ENCODE measurements at regions not wholly inside any gene's neighbourhood (a gene's known extent, or its start where the extent isn't known, plus 50 kb on each side); places are given as distances from the start of the nearest gene placed in this dataset.

GRCh38 chr9:2934883-2935282 is 91.0 kb upstream of the PUM3 start:
- no peak for TF ChIP-seq CREB1 (IDR thresholded peaks at IDR 0.05)
- no peak for TF ChIP-seq TAF1 (IDR thresholded peaks at IDR 0.05; ENCODE audit: low read depth, low read length)
- no peak for TF ChIP-seq NRF1 (IDR thresholded peaks at IDR 0.05; ENCODE audit: low read depth, low read length)
- TF ChIP-seq HDAC6 (IDR thresholded peaks at IDR 0.05; ENCODE audit: low read depth, low read length): no peak
- no peak for TF ChIP-seq RBBP5 (IDR thresholded peaks at IDR 0.05; ENCODE audit: borderline replicate concordance, low read depth, low read length)
- no peak for TF ChIP-seq SIX5 (IDR thresholded peaks at IDR 0.05; ENCODE audit: low read depth, low read length)
- POLR2A ChIA-PET (ENCODE audit: partially characterized antibody): no interaction called here

More at GRCh38 chr9:2934883-2935282, 91.0 kb upstream of the PUM3 start:
- no peaks in the 10 kb centered on the region for H3K79me2 ChIP-seq (ENCODE audit: control insufficient read depth in 1 of 2, insufficient read depth in 2 of 2, low read length in 2 of 2)
- H3K4ac ChIP-seq (replicated peaks; ENCODE audit: insufficient read length, low read depth, low read length): no peak overlapping the region
- no peak overlapping the region for H3K14ac ChIP-seq (ENCODE audit: insufficient read length)
- H3K27ac ChIP-seq (ENCODE audit: low read depth, low read length): no peak overlapping the region
- H3K79me1 ChIP-seq (ENCODE audit: low read depth, low read length): no peaks in the 10 kb centered on the region
- CTCF ChIA-PET (ENCODE audit: partially characterized antibody): interaction anchor here (0.8 to 1.8 kb wide), 3 partner anchors 11 to 246 kb away, joined by 3 to 5 read pairs (median 3); no protein-coding TSS in a partner anchor
- no peak overlapping the region for H2BK12ac ChIP-seq (ENCODE audit: low read depth, low read length)
- no peak overlapping the region for H3K23ac ChIP-seq (ENCODE audit: insufficient read length)
- H3K18ac ChIP-seq (ENCODE audit: extremely low read depth, low read length): no peak overlapping the region
- no peak overlapping the region for H2BK15ac ChIP-seq (ENCODE audit: low read length)
- no peak overlapping the region for H2AFZ ChIP-seq (ENCODE audit: low read length)
- no peaks in the 10 kb centered on the region for H3K36me3 ChIP-seq (ENCODE audit: control insufficient read depth in 2 of 4, insufficient read depth in 4 of 4, low read length in 3 of 4)
- no peak overlapping the region for H4K91ac ChIP-seq (replicated peaks; ENCODE audit: insufficient read length, low read length)
- no peak overlapping the region for H3K9ac ChIP-seq (replicated peaks in 1 of 4; ENCODE audit: extremely low read depth in 1 of 4, low read depth in 3 of 4, low read length in 3 of 4)
- H4K20me1 ChIP-seq (replicated peaks in 1 of 2; ENCODE audit: control insufficient read depth in 1 of 2, insufficient read depth in 2 of 2, low read length in 2 of 2): no peaks in the 10 kb centered on the region
- H3K56ac ChIP-seq (replicated peaks; ENCODE audit: insufficient read length, low read depth, low read length): no peak overlapping the region
- H3K23me2 ChIP-seq (ENCODE audit: low read depth, low read length): no peaks in the 10 kb centered on the region
- no peak overlapping the region for H2AK5ac ChIP-seq (ENCODE audit: low read depth, low read length)
- 94% methylated on average over 7 of the region's 7 CpGs; no CpG with 5 or more reads in 1 of the 2 experiments for WGBS, 2 experiments (ENCODE audit: extremely low coverage in 1 of 2, insufficient coverage in 1 of 2, insufficient read length in 1 of 2, insufficient replicate concordance in 2 of 2, low coverage in 1 of 2, low lambda C conversion rate in 2 of 2, missing lambda C conversion rate in 1 of 2)
- no peak overlapping the region for H3K4me2 ChIP-seq (ENCODE audit: insufficient read depth in 1 of 2, low read depth in 2 of 2, low read length in 2 of 2)
- FAIRE-seq (no peak), DNase-seq (ENCODE audit: low read depth in 1 of 2, low spot score in 2 of 2) (no peak)
- H2BK5ac ChIP-seq (ENCODE audit: low read depth, low read length): no peak overlapping the region
- no peak overlapping the region for H4K5ac ChIP-seq (ENCODE audit: insufficient read length, low read depth, low read length)
- no peak overlapping the region for H2BK20ac ChIP-seq (ENCODE audit: low read length)
- no peaks in the 10 kb centered on the region for H3K9me3 ChIP-seq (ENCODE audit: insufficient read depth in 2 of 2, low read depth in 1 of 2, low read length in 1 of 2)
- H3K4me3 ChIP-seq (ENCODE audit: extremely low read depth in 1 of 4, insufficient read depth in 2 of 4, low read depth in 3 of 4, low read length in 4 of 4): no peak overlapping the region
- no peaks in the 10 kb centered on the region for H3K4me1 ChIP-seq (replicated peaks in 1 of 4; ENCODE audit: control insufficient read depth in 3 of 4, insufficient read depth in 4 of 4, low read length in 3 of 4)
- H4K8ac ChIP-seq (ENCODE audit: extremely low read depth, insufficient read depth, low read length): no peak overlapping the region
- no peak overlapping the region for H2BK120ac ChIP-seq (replicated peaks; ENCODE audit: low read depth, low read length)
- H3K27me3 ChIP-seq (replicated peaks in 1 of 4; ENCODE audit: control insufficient read depth in 3 of 4, extremely low read depth in 1 of 4, insufficient read depth in 3 of 4, low read length in 3 of 4): no peaks in the 10 kb centered on the region
